NCI-H1694 treated with DMSO at 0.1 percent for 48 hours (cell line): ENCODE measurements at regions not wholly inside any gene's neighbourhood (a gene's known extent, or its start where the extent isn't known, plus 50 kb on each side); places are given as distances from the start of the nearest gene placed in this dataset.
A peak's percentile ranks its signal among the peaks of the same experiment; 100 is the strongest.

ENCODE experiments used
- DNase-seq: peaks from one replicate; lab custom pipeline; 2025; lab: John Stamatoyannopoulos, UW

GRCh38 chr7:32346253-32346652 lies 143.9 kb downstream of the LSM5 start:
- DNase-seq, result no peak

- no peak for DNase-seq
These were observed 153.5 kb downstream of the LSM5 start for GRCh38 chr7:32336726-32337125.

GRCh38 chr7:32335107-32335506 lies 155.1 kb downstream of the LSM5 start:
- DNase-seq, result no peak

GRCh38 chr7:32330602-32331001 lies 159.6 kb downstream of the LSM5 start:
- DNase-seq, result no peak

- DNase-seq, result no peak
These were observed 164.1 kb downstream of the LSM5 start for GRCh38 chr7:32326078-32326477.

- no peak for DNase-seq
These were observed 166.5 kb downstream of the LSM5 start for GRCh38 chr7:32323712-32324111.

- DNase-seq, result no peak
These were observed 171.2 kb downstream of the LSM5 start for GRCh38 chr7:32319012-32319382.

- no peak for DNase-seq
These were observed 171.7 kb downstream of the LSM5 start for GRCh38 chr7:32318300-32319011.

- DNase-seq, result no peak
These were observed 173.3 kb downstream of the LSM5 start for GRCh38 chr7:32316839-32317238.

- no peak for DNase-seq
These were observed 175.4 kb downstream of the LSM5 start for GRCh38 chr7:32314761-32315160.

GRCh38 chr7:32301427-32301826 lies 188.8 kb downstream of the LSM5 start:
- DNase-seq, result no peak

- no peak for DNase-seq
These were observed 191.0 kb downstream of the LSM5 start for GRCh38 chr7:32299133-32299702.

GRCh38 chr7:32298408-32299132 lies 191.6 kb downstream of the LSM5 start:
- peak; percentile 30 for DNase-seq

GRCh38 chr7:32293833-32294232 lies 196.3 kb downstream of the LSM5 start:
- DNase-seq, result peak; percentile 77

GRCh38 chr7:32289651-32290414 lies 200.3 kb downstream of the LSM5 start:
- peak; percentile 84 for DNase-seq

- DNase-seq, result no peak
These were observed 204.5 kb downstream of the LSM5 start for GRCh38 chr7:32285698-32286097.

- peak; percentile 68 for DNase-seq
These were observed 206.6 kb downstream of the LSM5 start for GRCh38 chr7:32283546-32283945.

GRCh38 chr7:32279500-32279899 lies 209.3 kb upstream of the PDE1C start:
- no peak for DNase-seq

- DNase-seq, result no peak
These were observed 205.2 kb upstream of the PDE1C start for GRCh38 chr7:32275216-32276009.

GRCh38 chr7:32273297-32273696 lies 203.1 kb upstream of the PDE1C start:
- DNase-seq, result no peak

GRCh38 chr7:32266932-32267475 lies 196.8 kb upstream of the PDE1C start:
- DNase-seq, result no peak
